ENCODE measurements at regions not wholly inside any gene's neighbourhood (a gene's known extent, or its start where the extent isn't known, plus 50 kb on each side); places are given as distances from the start of the nearest gene placed in this dataset.

GRCh38 chr11:116082256-116082655 is 578.0 kb upstream of the CADM1 start:
- TF ChIP-seq CTCF (IDR thresholded peaks at IDR 0.05) (no peak), ZFX (IDR thresholded peaks at IDR 0.05; ENCODE audit: borderline replicate concordance) (no peak)

Data from 22Rv1 (cell line).